ENCODE measurements at regions not wholly inside any gene's neighbourhood (a gene's known extent, or its start where the extent isn't known, plus 50 kb on each side); places are given as distances from the start of the nearest gene placed in this dataset.

DNA sequence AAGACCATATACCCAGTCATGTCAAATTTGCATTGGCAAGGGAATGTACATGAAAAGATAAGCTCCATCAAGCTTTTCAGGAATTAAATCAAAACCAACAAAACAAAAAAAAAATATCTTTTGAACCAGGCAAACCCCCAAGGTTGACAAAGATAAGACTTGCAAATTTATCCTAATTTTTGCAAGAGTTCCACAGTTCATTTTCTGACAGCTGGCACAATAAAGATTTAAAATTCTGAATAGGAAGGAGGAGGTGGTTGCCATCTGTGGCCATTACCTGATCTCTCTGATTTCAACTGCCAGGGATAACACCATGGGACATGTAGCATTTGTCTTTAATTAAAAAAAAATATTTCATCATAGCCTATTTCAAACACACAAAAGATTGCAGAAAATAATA is 135.9 kb upstream of the SHISA6 start:
- TF ChIP-seq, protein P1, sequence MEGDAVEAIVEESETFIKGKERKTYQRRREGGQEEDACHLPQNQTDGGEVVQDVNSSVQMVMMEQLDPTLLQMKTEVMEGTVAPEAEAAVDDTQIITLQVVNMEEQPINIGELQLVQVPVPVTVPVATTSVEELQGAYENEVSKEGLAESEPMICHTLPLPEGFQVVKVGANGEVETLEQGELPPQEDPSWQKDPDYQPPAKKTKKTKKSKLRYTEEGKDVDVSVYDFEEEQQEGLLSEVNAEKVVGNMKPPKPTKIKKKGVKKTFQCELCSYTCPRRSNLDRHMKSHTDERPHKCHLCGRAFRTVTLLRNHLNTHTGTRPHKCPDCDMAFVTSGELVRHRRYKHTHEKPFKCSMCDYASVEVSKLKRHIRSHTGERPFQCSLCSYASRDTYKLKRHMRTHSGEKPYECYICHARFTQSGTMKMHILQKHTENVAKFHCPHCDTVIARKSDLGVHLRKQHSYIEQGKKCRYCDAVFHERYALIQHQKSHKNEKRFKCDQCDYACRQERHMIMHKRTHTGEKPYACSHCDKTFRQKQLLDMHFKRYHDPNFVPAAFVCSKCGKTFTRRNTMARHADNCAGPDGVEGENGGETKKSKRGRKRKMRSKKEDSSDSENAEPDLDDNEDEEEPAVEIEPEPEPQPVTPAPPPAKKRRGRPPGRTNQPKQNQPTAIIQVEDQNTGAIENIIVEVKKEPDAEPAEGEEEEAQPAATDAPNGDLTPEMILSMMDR (tag by site-specific recombination; IDR thresholded peaks at IDR 0.05) = no peak
- TF ChIP-seq KLF10 (tag by site-specific recombination; IDR thresholded peaks at IDR 0.05) (no peak), ZNF561 (tag by site-specific recombination; IDR thresholded peaks at IDR 0.05; ENCODE audit: borderline replicate concordance) (no peak), YY1 (tag by site-specific recombination; IDR thresholded peaks at IDR 0.05) (no peak), ZNF341 (tag by site-specific recombination; IDR thresholded peaks at IDR 0.05; ENCODE audit: low read depth) (no peak), ZNF571 (tag by site-specific recombination; IDR thresholded peaks at IDR 0.05) (no peak)
- TF ChIP-seq, protein P2, sequence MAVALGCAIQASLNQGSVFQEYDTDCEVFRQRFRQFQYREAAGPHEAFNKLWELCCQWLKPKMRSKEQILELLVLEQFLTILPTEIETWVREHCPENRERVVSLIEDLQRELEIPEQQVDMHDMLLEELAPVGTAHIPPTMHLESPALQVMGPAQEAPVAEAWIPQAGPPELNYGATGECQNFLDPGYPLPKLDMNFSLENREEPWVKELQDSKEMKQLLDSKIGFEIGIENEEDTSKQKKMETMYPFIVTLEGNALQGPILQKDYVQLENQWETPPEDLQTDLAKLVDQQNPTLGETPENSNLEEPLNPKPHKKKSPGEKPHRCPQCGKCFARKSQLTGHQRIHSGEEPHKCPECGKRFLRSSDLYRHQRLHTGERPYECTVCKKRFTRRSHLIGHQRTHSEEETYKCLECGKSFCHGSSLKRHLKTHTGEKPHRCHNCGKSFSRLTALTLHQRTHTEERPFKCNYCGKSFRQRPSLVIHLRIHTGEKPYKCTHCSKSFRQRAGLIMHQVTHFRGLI (tag by site-specific recombination; IDR thresholded peaks at IDR 0.05) = no peak
